NCI-H1930 (cell line): ENCODE measurements at regions not wholly inside any gene's neighbourhood (a gene's known extent, or its start where the extent isn't known, plus 50 kb on each side); places are given as distances from the start of the nearest gene placed in this dataset.

Source experiments
- DNase-seq, 2 experiments: peaks; one replicate each; lab custom pipeline; 2025; lab: John Stamatoyannopoulos, UW

DNA sequence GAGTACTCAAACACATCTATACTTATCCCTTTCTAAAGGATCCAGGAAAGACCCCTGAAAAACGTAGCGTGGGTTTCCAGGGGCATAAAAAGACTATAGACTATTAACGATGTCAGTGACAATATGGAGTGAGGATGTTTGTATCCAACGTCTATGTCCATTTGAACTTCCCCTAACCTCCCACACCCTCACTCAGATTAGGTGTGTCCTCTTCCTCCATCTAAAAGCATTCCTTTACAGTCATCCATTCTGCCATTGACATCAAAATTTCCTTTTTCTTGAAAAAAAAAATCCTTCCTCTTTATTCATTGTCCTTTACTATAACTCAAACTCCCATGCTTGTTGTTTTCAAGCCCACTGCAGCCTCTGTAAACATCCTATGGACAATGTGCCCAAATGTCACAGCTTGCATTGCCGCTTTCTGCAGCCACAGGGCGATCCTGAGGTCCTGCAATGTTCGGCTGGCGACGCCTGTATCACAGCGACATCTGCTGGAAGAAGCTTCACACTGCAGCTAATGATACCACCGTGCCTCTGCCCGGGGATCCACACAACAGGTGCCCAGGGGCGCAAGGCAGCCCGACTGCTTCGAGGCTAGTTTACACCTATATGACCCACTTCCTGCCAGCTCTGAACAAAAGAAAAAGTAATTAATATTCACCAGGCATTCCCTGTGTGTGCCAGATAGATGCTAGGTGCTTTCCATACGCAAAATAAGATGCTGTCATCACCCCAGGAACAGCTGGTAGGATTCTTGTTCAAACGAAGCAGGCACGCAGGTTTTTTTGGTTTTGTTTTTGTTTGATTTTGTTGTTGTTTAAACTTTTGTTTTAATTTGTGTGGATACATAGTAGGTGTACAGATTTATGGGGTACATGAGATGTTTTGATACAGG is 267.9 kb upstream of the GHITM start:
- DNase-seq, result peak; percentile 1 to 36

DNA sequence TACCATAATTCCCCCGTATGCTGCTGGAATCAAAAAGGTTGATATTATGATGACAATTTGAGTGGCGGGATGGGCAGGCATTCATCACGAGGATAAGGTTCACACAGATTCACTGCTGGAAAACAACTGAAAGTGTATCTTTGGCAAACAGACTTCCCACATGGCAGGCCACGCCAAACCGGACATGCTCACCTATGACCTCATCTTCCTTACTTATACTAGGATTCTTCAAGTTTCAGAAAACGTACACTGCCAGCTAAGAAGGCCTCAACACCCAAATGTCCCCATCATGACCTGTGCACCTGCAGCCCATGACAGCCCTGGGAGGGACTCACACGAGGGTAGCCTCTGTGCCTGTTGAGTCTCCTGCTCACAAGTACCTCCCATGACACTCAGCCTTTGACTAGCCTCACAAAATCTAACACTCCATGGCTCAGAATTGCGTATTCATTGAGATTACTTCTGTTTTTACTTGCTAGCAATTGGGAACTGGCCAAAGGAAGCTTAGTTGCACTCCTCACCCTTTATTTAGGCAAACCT is 259.0 kb upstream of the GHITM start:
- DNase-seq, result no peak

DNA sequence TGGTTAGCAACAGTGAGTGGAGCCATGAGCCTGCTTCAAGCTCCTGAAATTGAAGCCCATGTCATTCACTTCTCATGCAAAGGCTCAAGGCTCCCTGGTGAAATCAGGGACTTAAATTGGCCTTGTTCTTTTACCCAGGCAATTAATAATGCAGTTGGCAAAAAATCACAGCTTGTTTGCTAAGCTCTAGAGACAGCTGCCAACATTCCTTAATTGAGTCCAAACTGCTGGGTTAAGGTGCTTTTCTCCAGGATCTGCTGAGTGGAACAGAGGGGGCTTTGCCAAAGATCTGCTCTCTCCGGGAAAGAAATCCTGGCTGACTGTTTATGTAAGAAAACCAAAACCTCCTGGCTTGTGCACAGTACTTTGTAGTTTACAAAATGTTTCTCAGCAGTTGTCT is 257.6 kb upstream of the GHITM start:
- no peak for DNase-seq

DNA sequence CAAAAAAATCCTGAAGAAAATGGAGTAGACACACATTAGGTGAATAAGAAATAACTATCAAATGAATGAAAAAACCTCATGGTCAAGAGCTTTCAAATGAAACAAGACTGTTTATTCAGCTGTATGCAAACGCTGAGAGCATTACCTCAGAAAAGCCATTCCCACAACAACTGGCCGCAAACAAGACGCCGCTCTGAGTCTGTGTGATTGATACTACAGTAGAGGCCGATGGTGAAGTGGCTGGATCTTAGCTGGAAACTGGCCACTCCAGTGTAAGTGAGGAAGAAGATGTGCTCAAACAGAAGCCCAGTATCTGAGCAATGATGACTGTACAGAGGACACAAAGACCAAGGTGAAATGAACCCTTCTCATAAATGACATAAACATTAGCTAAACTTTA is 252.4 kb upstream of the GHITM start:
- DNase-seq, result no peak

DNA sequence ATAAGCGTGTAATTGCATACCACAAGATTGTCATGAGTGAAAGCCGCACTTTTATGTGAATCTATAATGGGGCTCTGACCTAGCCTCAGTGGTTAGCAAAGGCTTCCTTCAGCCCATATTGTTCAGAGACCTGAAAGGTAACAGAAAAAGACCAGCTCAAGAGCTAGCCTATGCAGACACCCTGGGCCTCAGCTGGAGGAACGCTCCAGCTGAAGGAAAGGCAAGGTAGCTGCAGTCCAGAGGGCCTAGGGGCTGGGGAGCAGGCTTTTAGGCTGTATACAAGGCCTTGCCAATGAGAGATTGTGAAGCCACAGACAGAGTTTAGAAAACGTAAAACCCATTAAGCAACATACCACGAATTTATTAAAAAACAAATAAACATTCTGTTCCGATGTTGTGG is 246.6 kb upstream of the GHITM start:
- DNase-seq, result no peak

DNA sequence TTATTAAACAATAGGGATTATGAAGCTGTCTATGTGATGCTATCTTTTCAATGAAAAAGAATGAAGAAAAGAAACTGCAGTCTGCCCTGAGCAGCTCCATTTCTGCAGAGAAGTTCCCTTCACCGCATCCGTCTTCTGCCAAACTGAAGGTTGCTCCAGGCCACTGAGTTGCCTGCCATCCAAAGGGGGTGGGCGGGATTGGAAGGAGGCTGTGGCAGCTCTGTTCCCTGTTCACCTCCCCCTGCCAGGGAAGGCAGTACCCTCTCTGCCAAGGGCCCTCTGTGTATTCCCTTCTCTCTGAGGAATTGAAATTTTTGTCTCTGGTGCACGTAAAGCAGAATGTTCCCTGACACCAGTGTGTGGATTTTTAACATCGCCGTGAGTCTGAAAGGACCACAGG is 243.1 kb upstream of the GHITM start:
- no peak for DNase-seq

DNA sequence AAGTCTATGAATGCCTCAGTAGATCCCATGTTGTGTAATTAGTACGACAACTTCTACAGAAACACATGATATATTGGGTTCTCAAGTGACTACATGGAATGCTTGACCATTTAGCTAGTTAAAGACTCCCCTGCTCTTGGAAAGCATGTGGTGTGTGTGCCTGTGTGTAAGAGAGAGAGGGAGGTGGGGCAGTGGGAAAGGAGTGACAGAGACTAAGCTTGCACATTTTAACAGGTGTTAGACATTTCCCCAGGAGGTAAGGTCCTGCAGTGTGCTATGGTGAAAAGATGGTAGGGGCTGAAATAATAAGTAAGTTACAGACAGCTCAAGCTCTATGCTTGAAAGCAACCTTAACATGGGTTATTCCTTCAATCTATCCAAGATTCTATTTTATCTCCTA is 241.7 kb upstream of the GHITM start:
- no peak for DNase-seq

DNA sequence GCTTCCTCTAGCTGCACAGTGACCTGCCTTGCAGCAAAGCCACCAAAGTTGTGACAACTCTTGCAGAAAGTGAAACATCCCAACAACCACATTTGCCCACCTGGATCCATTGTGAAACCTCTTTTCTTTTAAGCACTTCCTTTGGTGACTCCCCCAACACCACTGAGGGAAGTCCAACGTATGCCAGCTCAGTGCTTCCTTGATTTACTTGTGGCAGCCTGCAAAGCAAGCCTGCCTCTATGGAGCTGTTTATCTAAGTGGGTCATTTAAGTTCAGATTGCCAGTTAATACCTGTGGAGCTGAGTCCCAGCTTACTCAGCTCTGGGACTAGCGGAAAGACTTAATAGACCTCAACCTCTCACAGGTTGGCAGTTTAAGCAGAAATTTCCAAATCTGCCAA is 230.8 kb upstream of the GHITM start:
- no peak for DNase-seq

DNA sequence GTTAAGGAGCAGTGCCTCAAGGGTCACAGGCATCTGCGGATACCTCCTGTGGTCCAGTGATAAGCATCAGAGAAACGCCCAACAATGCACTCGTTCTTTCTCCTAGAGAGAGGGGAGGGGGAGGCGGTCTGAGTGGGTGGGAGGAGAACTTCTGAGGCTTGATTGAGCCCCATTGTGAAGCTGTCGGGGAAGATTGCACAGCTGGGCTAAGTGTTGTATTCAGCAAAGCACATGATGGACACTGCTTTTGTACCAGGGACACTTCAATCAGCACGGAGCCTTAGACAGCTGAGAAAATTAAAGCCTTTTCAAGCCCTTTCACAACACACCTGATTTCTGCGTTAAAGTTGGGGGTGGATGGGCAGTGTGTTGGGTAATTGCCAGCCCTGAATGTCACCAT is 230.3 kb upstream of the GHITM start:
- no peak for DNase-seq

DNA sequence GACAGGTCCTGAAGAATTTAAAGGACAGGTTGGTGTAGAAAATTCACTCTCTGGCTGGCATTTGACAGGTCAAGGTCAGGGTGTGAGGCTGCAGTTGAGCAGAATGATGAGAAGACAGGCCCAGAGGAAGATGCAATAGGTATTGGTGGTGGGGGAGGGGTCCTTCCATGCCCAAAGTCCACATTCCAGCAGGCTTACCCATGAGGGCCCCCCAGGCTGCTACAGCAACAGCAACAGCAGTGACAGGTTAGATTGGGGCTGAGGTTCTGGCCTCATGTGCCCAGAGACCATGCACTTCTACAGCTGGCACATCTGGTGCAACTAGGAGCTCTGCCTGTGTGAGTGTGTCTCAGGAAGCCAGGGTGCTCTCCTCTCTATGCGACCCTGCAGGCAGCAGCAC is 223.5 kb upstream of the GHITM start:
- DNase-seq, result no peak

DNA sequence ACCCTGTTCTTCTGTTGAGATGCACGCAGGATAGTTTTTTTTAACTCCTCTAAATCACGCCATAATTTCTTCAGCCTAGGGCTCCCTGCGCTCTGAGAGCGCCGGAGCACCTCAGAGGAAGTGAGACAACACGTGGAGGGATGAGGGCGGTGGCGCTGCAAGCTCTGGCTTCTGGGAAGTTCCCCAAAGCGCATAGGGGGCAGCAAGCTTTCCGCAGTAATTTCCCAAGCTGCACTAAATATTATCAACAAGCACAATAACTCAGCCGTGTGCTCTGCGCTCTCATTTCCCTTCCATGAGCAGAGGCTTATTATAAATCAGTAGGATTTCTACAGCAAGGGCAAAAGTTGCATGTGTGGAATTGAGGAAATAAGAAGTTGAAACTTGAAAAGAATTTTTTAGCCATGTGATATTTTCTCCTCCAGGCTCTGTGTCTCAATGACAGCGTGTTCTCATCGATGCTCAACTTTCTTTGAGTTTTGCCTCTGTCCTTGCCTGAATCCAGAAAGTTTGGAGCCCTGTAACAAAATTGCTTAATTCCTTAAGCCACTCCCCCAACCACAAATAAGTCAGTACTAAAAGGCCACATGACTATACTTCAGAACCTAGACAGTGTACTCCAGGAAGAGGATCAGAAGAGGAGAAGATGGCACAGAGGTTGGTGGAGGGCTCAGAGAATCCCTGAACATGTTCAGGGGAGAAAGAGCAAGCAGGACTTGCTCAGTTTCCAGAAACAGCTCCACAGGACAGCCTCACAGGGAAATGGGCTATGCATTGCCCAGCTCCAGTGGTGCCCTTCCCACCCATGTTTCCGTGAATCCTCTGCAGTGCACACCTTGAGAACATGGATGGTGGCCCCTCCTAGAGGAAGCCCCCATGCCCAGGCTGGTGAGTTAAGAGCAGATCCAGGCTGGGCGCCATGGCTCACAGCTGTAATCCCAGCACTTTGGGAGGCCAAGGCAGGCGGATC is 221.5 kb upstream of the GHITM start:
- peak in 1 of 2 experiments; percentile 26 for DNase-seq

DNA sequence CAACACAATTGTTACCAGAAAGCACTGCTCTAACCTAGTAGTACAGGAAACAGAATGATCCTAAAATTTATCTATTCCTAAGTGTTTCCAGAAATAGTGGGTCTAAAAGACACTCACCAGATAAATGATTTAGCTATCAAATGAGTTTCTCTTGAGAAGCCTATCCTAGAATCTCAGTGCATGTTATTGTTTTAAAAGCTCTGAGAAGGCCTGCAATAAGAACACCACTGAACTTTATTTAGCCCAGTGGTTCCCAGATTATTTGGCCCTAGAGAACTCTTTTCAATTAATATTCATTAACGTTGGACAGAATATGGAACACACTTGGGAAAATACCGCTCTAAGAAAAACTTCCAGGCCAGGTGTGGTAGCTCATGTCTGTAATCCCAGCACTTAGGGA is 220.1 kb upstream of the GHITM start:
- DNase-seq, result no peak

DNA sequence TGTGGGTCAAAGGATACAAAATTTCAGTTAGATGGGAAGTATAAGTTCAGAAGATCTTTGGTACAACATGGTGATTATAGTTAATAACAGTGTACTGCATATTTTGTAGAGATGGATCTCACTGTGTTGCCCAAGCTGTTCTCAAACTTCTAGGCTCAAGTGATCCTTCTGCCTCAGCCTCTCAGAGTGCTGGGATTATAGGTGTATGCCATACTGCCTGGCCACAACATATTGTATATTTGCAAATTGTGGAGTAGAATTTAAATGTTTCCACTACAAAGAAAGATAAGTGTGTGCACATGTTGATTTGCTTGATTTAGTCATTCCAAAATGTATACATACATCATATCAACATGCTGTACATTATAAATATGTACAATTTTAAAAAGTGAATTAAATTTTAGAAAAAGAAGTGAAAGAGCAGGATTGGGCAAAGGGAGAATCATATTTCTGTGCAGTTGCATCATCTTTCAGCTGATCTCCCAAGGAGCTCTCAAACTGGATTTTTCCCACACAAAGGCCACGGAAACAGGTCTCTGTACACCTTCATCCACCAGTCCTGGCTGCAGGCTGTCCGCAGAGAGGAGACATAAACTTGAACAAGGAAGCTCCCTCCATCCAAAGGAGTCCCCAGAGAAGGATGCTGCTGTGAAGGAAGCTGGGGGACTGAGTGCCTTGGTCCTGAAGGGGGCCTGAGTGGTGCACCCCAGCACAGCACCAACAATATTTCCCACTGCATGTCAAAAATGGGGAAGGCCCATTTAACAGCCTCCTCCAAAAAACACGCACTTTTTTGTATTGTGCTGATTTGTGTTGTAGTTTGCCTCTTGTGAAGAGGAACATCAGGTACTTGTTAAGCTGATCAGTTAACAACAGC is 217.1 kb upstream of the GHITM start:
- DNase-seq, result no peak

DNA sequence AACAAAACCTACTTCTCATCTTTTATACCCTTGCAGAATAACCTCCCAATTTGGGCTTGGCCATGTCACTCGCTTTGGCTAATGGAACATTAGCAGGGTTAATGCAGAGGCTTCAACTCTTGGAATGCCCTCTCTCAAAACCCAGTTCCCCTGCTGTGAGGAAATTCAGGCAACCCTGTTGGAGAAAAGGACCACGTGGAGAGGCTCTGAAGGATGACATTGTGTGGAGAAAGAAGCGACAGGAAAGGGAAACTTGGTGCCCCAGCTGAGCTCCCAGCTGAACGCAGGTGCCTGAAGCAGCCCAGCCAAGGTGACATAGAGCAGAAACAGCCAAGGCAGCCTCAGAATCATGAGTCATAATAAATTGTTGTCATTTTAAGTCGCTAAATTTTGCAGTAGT is 214.2 kb upstream of the GHITM start:
- DNase-seq, result no peak

DNA sequence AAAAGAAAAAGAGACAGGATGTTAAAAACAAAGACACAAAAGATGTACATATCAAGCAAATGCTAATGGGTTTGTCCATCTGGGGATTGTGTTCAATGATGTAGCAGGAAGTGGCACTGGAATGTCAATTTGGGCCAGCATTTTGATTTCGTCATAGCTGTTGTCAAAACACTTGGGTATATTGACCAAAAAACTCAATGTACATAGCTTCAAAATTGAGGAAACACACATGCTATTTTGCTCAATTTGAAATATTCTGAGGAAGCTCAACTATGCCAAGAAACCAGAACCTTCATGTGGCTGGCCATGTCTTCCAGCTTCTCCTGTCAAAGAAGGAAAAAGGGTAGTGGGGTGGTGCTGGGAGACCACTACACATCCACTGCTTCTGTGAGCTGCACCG is 212.7 kb upstream of the GHITM start:
- DNase-seq, result no peak

DNA sequence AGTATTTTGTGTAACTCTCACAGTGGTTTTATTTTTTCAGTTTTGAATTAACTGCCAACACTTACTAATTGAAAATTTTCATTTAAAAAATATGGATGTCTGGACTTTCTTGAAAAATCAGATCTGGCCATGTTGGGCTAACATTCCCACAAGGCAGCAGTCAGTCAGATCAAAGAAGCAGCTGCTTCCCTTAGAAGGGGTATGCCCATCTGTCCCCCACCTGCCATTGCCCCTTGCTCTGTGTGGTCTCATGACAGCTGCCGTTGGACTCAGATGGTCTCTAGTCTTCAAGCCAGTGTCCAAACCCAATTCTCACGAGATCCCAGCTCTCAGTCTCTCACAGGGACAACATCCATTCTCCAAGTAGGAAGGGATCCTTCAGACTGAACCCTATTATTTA is 212.1 kb upstream of the GHITM start:
- no peak for DNase-seq

DNA sequence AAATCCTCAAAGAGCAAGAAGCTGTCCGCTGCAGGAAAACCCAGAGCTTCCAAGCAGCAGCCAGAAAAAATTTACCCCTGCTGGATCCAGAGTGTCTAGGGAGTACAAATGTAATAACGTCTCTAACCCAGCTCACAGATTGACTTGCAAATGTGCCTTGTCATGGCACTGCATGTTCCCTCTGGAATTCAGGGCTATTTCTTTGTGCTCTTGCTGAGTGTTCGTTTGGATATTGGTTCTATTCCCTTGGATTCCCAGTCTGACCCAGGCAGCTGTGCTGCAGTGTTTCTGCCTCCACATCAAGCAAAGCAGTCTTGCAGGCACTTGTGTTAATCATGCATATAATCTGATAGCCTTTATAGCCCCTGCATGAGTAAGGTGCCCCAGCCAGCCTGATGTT is 209.9 kb upstream of the GHITM start:
- no peak for DNase-seq

DNA sequence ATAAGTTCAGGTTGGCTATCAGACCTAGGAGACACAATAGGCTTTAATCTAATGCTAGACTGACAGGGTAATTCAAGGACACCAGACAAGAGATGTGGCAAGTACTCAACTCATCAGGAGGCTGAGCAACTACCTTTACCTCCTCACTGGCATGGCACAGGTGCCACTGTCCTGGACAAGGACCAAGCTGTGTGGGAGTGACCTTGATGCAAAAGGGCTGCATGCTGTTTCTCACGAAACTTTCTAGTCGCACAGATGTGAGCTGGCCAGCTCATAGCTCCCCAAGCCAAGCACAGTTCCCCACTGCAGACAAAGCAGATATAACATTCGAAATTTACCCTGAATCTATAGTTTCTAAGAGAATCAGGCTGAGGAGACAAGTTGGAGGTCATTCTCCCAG is 207.6 kb upstream of the GHITM start:
- DNase-seq, result no peak

DNA sequence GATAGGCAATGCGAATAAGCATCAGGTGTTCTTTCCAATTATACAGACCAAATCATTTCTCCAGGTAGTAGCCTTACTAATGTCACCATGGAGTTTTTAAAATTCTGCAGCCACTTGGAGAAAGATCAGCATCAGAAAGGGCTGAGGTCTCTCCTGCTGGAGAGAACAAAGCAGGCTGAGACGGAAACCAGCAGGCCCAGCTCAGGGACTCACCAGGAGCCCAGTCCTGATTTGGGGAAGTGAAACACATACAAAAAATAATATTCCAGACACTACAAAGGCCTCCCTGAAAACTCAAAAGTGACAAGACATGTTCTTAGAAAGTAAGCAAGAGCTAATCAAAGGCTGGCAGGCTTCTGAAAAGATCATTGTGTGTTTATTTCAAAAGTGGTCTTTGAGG is 207.1 kb upstream of the GHITM start:
- no peak for DNase-seq

DNA sequence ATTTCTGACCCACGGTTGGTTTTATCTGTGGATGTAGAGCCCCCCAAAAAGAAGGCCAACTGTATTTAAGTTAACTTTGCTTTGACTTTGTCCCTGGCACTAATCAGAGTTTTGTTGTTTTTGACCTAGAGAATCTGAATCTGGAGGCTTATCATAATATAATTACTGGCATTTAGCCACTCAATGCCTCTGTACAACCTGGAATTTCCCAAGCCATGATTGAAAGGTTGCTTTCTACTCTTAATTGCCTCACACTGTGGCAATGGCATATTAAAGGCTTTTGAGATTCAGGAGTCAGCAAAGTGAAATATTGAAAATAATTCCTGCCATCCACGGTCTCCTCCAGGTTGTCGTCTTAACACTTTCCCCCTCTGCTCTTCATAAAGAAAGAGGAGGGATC is 205.2 kb upstream of the GHITM start:
- DNase-seq, result no peak

DNA sequence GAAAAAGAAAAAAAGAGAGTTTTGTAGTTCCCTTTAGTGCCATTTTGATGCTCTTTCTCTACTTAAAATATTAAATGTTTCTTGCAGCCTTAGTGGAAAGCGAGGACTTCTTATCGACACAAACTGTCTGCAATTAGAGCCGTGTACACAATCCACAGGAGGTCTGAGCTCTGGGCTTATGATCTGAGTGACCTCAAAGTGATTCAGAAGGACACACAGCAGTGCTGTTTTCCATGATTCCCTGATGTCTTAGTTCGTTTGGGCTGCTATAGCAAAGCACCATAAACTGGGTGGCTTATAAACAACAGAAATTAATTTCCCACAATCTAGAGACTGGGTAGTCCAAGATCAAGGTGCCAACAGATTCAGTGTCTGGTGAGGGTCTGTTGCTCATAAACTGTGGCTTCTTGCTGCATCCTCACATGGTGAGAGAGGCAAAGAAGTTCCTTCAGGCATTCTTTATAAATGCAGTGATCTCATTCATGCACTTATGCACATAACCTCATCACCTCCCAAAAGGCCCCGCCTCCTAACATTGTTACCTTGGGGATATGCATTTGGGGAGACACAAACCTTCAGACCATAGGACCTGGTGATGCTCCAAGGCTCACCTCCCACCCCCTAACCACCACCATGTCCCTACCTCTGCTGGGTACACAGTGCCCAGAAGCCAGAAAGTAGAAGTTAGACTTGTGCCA is 204.5 kb upstream of the GHITM start:
- DNase-seq, result no peak
